LNCaP clone FGC (cell line): ENCODE measurements at regions not wholly inside any gene's neighbourhood (a gene's known extent, or its start where the extent isn't known, plus 50 kb on each side); places are given as distances from the start of the nearest gene placed in this dataset.

Experiments used
- DNase-seq: peaks from one replicate; pipeline ENCODE4 v3.0.0-alpha.2; 2011; ENCODE audit warnings: low read depth
- H3K4me3 ChIP-seq: 2 replicates; pipeline ENCODE4 v1.5.1; 2011; ENCODE audit warnings: mild to moderate bottlenecking, low read depth, low read length, control low read depth
- CTCF ChIP-seq: IDR thresholded peaks from 2 replicates; pipeline ENCODE4 v1.5.1; 2012; ENCODE audit warnings: mild to moderate bottlenecking; ENCODE audit not compliant: control insufficient read depth, insufficient read depth; ENCODE audit errors: extremely low read depth

- no peak for TF ChIP-seq CTCF
- no peak for DNase-seq
These were observed 168.1 kb downstream of the NXPE2 start for GRCh38 chr11:114846416-114846791.

DNA sequence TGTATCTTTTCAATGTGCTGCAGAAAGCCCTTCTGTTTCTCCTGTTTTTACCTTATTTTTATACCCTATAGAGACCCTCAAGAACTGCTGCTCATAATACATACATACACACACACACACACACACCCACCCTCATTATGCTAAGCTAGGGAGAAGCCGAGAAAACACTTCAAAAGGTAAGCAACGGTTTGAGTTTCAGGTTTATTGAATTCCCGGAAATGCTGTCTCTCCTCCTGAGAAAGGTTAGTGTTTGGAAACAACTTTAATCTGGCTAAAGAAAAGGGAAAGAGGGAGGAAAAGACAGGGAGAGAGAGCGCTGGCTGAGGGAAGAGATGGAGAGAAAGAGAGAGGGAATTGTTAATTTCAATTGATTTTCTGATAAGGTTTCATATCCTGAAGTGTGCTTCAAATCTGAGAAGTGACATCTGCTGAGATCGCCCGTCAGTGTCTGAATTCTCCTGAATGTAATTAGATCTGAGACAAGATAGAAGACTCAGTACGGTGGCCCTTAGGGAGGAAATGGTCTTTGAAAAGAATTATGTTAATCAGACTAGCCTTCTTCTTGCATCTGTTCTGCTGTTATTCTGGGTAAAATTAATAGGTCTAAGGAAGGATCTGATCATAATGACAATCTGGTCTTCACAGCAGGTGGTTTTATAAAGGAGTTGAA lies 169.1 kb downstream of the NXPE2 start:
- no peak for DNase-seq
- no peak overlapping the region for H3K4me3 ChIP-seq
- no peak for TF ChIP-seq CTCF

More at GRCh38 chr11:114846416-114846791, 168.1 kb downstream of the NXPE2 start:
- H3K4me3 ChIP-seq: no peak overlapping the region

DNA sequence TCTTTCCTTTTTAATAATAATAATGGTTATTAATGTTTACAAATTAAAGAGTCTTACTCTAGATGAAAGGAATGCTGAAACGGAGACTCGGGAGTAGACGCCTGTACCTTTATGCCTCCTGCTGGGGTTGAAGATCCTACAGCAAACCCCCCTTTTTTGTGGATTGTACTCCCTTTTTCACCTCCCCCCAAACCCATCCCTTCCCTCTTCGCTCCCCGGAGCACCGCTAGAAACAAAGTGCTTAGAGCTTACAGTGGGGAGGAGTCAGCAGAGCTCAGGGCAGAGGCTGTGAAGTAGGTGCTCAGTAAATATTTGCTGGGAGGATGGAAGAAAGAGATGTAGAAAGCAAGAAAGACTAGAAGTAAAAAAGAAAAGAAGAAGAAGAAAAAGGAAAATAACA lies 169.7 kb downstream of the NXPE2 start:
- DNase-seq: no peak
- TF ChIP-seq CTCF: no peak

DNA sequence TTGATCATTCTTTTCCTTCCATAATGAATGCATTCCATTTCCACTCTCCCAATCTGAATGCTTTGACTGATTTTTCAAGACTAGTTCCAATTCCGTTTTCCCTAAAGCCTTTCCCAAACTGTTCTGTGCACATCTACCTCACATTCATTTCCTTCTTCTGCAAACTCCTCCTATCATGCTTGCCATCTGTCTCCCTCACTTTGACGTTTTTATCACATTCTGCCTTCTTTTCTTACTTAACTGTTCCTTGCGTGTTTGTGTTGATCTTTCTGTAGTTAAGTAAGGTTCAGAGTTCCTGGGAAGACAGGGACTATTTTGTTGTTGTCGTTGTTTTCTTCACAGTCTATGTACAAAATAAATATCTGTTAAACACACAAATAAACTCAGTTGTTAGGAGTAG lies 179.0 kb downstream of the NXPE2 start:
- no peak overlapping the region for H3K4me3 ChIP-seq
- no peak for TF ChIP-seq CTCF
- DNase-seq: no peak

More for the DNA sequence above, 169.7 kb downstream of the NXPE2 start:
- H3K4me3 ChIP-seq: no peak overlapping the region

- no peak for DNase-seq
- H3K4me3 ChIP-seq: no peak overlapping the region
- TF ChIP-seq CTCF: no peak
These were observed 186.6 kb downstream of the NXPE2 start for GRCh38 chr11:114864896-114865295.

GRCh38 chr11:114876234-114876633 lies 197.9 kb downstream of the NXPE2 start:
- no peak for DNase-seq
- no peak for TF ChIP-seq CTCF
- no peak overlapping the region for H3K4me3 ChIP-seq

- DNase-seq: no peak
- H3K4me3 ChIP-seq: no peak overlapping the region
- no peak for TF ChIP-seq CTCF
These were observed 199.6 kb downstream of the NXPE2 start for GRCh38 chr11:114877976-114878375.
